Muscle of arm (tissue), 1 donor: ENCODE measurements at regions not wholly inside any gene's neighbourhood (a gene's known extent, or its start where the extent isn't known, plus 50 kb on each side); places are given as distances from the start of the nearest gene placed in this dataset.
"Not testable (repeated sequence)": the region's sequence is repeated elsewhere in the genome, so short reads cannot be mapped to it uniquely, and the experiment has no call there.

Source experiments
- DNase-seq: peaks from one replicate; pipeline ENCODE4 v3.0.0-alpha.2; 2013

GRCh38 chr4:177494791-177495190 lies 52.6 kb upstream of the AGA start:
- DNase-seq, result no peak

GRCh38 chr4:177495626-177496025 lies 53.4 kb upstream of the AGA start:
- DNase-seq, result not testable (repeated sequence)

- DNase-seq, result no peak
Observed at GRCh38 chr4:177499537-177499936, 57.3 kb upstream of the AGA start.

- no peak for DNase-seq
Observed at GRCh38 chr4:177505171-177505615, 63.0 kb upstream of the AGA start.

- no peak for DNase-seq
Observed at GRCh38 chr4:177508662-177509061, 66.4 kb upstream of the AGA start.

GRCh38 chr4:177509226-177509745 lies 67.0 kb upstream of the AGA start:
- no peak for DNase-seq

- DNase-seq, result no peak
Observed at GRCh38 chr4:177511611-177512010, 69.4 kb upstream of the AGA start.

- DNase-seq, result no peak
Observed at GRCh38 chr4:177512646-177513045, 70.4 kb upstream of the AGA start.

- no peak for DNase-seq
Observed at GRCh38 chr4:177517862-177518261, 75.6 kb upstream of the AGA start.

- DNase-seq, result no peak
Observed at GRCh38 chr4:177519481-177520260, 77.4 kb upstream of the AGA start.

- no peak for DNase-seq
Observed at GRCh38 chr4:177528620-177529019, 86.4 kb upstream of the AGA start.

GRCh38 chr4:177530561-177530960 lies 88.3 kb upstream of the AGA start:
- DNase-seq, result no peak

- DNase-seq, result no peak
Observed at GRCh38 chr4:177532358-177532757, 90.1 kb upstream of the AGA start.

- DNase-seq, result not testable (repeated sequence)
Observed at GRCh38 chr4:177534841-177535240, 92.6 kb upstream of the AGA start.

- no peak for DNase-seq
Observed at GRCh38 chr4:177546745-177547144, 104.5 kb upstream of the AGA start.

GRCh38 chr4:177547985-177548384 lies 105.7 kb upstream of the AGA start:
- DNase-seq, result no peak

GRCh38 chr4:177555007-177555574 lies 112.9 kb upstream of the AGA start:
- peak; percentile 14 for DNase-seq

GRCh38 chr4:177557416-177557815 lies 115.2 kb upstream of the AGA start:
- no peak for DNase-seq

- DNase-seq, result no peak
Observed at GRCh38 chr4:177558995-177559394, 116.8 kb upstream of the AGA start.

- no peak for DNase-seq
Observed at GRCh38 chr4:177562163-177562562, 119.9 kb upstream of the AGA start.

- DNase-seq, result no peak
Observed at GRCh38 chr4:177562859-177563258, 120.6 kb upstream of the AGA start.

- no peak for DNase-seq
Observed at GRCh38 chr4:177566691-177567090, 124.5 kb upstream of the AGA start.

GRCh38 chr4:177568931-177569330 lies 126.7 kb upstream of the AGA start:
- no peak for DNase-seq
